ENCODE measurements at regions not wholly inside any gene's neighbourhood (a gene's known extent, or its start where the extent isn't known, plus 50 kb on each side); places are given as distances from the start of the nearest gene placed in this dataset.

GRCh38 chr3:66162766-66163165 lies 58.0 kb upstream of the SLC25A26 start:
- H4K20me1 ChIP-seq (ENCODE audit: control insufficient read depth, extremely low read depth, insufficient read depth, low read length): no peaks in the 10 kb centered on the region

GRCh38 chr3:66158933-66159683 lies 61.7 kb upstream of the SLC25A26 start:
- no peak overlapping the region for H3K4me2 ChIP-seq (ENCODE audit: extremely low read depth, insufficient read depth, low read length)

More at GRCh38 chr3:66162766-66163165, 58.0 kb upstream of the SLC25A26 start:
- no peaks in the 10 kb centered on the region for H3K79me2 ChIP-seq (ENCODE audit: control insufficient read depth, insufficient read depth, low read length)
- H2AFZ ChIP-seq (ENCODE audit: low read length): no peak overlapping the region
- no peak overlapping the region for H3K4me2 ChIP-seq (ENCODE audit: extremely low read depth, insufficient read depth, low read length)
- no peak overlapping the region for H3K4me3 ChIP-seq (replicated peaks in 1 of 4; ENCODE audit: control extremely low read depth in 1 of 4, insufficient read depth in 1 of 4, low read depth in 3 of 4, low read length in 4 of 4)
- no peak for DNase-seq (ENCODE audit: low read depth in 2 of 2)
- peaks cover 3% of the 10 kb centered on the region for H3K27me3 ChIP-seq (ENCODE audit: control insufficient read depth, insufficient read depth, low read length)
- no peaks in the 10 kb centered on the region for H3K36me3 ChIP-seq (ENCODE audit: control insufficient read depth, insufficient read depth, low read length)
- H3K27ac ChIP-seq (ENCODE audit: insufficient read depth, low read length): no peak overlapping the region
- no peaks in the 10 kb centered on the region for H3K4me1 ChIP-seq (ENCODE audit: control insufficient read depth, extremely low read depth, insufficient read depth, low read length)
- no peak overlapping the region for H3K9ac ChIP-seq (ENCODE audit: insufficient read depth, low read length)
- no peaks in the 10 kb centered on the region for H3K9me3 ChIP-seq (ENCODE audit: control insufficient read depth, insufficient read depth, low read depth, low read length)
- no peak for TF ChIP-seq EZH2 (IDR thresholded peaks at IDR 0.05; ENCODE audit: low read length, missing control alignments)
- TF ChIP-seq CTCF (conservative IDR thresholded peaks at IDR 0.05 in 1 of 2, IDR thresholded peaks at IDR 0.05 in 1 of 2; ENCODE audit: low read depth in 1 of 2, low read length in 2 of 2): no peak

GRCh38 chr3:66154444-66154861 lies 66.3 kb upstream of the SLC25A26 start:
- Histone ChIP-seq H4K20me1 (ENCODE audit: control insufficient read depth, extremely low read depth, insufficient read depth, low read length) (no peaks in the 10 kb centered on the region), H2AFZ (ENCODE audit: low read length) (peak overlapping the region; percentile 25), H3K4me1 (ENCODE audit: control insufficient read depth, extremely low read depth, insufficient read depth, low read length) (peaks cover 2% of the 10 kb centered on the region), H3K27ac (ENCODE audit: insufficient read depth, low read length) (no peak overlapping the region), H3K4me3 (replicated peaks in 1 of 4; ENCODE audit: control extremely low read depth in 1 of 4, insufficient read depth in 1 of 4, low read depth in 3 of 4, low read length in 4 of 4) (peak overlapping the region; percentile 17 to 49 (median 32)), H3K36me3 (ENCODE audit: control insufficient read depth, insufficient read depth, low read length) (no peaks in the 10 kb centered on the region), H3K9ac (ENCODE audit: insufficient read depth, low read length) (no peak overlapping the region), H3K9me3 (ENCODE audit: control insufficient read depth, insufficient read depth, low read depth, low read length) (no peaks in the 10 kb centered on the region), H3K4me2 (ENCODE audit: extremely low read depth, insufficient read depth, low read length) (peak overlapping the region; percentile 88), H3K79me2 (ENCODE audit: control insufficient read depth, insufficient read depth, low read length) (no peaks in the 10 kb centered on the region), H3K27me3 (ENCODE audit: control insufficient read depth, insufficient read depth, low read length) (no peaks in the 10 kb centered on the region)
- no peak for TF ChIP-seq EZH2 (IDR thresholded peaks at IDR 0.05; ENCODE audit: low read length, missing control alignments)
- TF ChIP-seq CTCF (conservative IDR thresholded peaks at IDR 0.05 in 1 of 2, IDR thresholded peaks at IDR 0.05 in 1 of 2; ENCODE audit: low read depth in 1 of 2, low read length in 2 of 2): no peak
- DNase-seq (ENCODE audit: low read depth in 2 of 2): no peak

More at GRCh38 chr3:66158933-66159683, 61.7 kb upstream of the SLC25A26 start:
- Histone ChIP-seq H4K20me1 (ENCODE audit: control insufficient read depth, extremely low read depth, insufficient read depth, low read length) (no peaks in the 10 kb centered on the region), H3K9me3 (ENCODE audit: control insufficient read depth, insufficient read depth, low read depth, low read length) (no peaks in the 10 kb centered on the region), H3K4me3 (replicated peaks in 1 of 4; ENCODE audit: control extremely low read depth in 1 of 4, insufficient read depth in 1 of 4, low read depth in 3 of 4, low read length in 4 of 4) (no peak overlapping the region), H2AFZ (ENCODE audit: low read length) (no peak overlapping the region), H3K36me3 (ENCODE audit: control insufficient read depth, insufficient read depth, low read length) (no peaks in the 10 kb centered on the region), H3K79me2 (ENCODE audit: control insufficient read depth, insufficient read depth, low read length) (no peaks in the 10 kb centered on the region), H3K4me1 (ENCODE audit: control insufficient read depth, extremely low read depth, insufficient read depth, low read length) (peaks cover 2% of the 10 kb centered on the region), H3K27me3 (ENCODE audit: control insufficient read depth, insufficient read depth, low read length) (peaks cover 3% of the 10 kb centered on the region), H3K27ac (ENCODE audit: insufficient read depth, low read length) (no peak overlapping the region), H3K9ac (ENCODE audit: insufficient read depth, low read length) (no peak overlapping the region)
- no peak for TF ChIP-seq EZH2 (IDR thresholded peaks at IDR 0.05; ENCODE audit: low read length, missing control alignments)
- TF ChIP-seq CTCF (conservative IDR thresholded peaks at IDR 0.05 in 1 of 2, IDR thresholded peaks at IDR 0.05 in 1 of 2; ENCODE audit: low read depth in 1 of 2, low read length in 2 of 2): no peak
- DNase-seq (ENCODE audit: low read depth in 2 of 2): no peak
